ENCODE measurements at regions not wholly inside any gene's neighbourhood (a gene's known extent, or its start where the extent isn't known, plus 50 kb on each side); places are given as distances from the start of the nearest gene placed in this dataset.

DNA sequence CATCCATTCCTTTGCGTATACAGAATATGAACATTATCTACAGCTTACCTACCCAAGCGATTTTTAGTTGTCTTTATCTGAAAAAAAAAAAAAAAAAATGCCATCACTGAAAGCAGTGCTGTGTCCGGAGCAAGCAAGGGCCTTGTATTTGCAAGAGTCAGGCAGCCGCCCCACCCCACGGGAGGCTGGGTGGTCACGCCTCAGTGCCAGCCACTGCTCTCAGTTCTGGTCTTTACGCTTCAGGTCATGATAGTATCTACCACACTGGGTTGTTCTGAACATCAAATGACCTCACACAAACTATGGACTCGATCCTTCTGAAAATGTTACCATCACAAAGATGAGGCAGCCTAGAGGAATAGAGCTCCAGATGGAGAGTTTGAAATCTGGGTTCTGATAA lies 62.7 kb upstream of the HELT start:
- TF ChIP-seq, protein P1, sequence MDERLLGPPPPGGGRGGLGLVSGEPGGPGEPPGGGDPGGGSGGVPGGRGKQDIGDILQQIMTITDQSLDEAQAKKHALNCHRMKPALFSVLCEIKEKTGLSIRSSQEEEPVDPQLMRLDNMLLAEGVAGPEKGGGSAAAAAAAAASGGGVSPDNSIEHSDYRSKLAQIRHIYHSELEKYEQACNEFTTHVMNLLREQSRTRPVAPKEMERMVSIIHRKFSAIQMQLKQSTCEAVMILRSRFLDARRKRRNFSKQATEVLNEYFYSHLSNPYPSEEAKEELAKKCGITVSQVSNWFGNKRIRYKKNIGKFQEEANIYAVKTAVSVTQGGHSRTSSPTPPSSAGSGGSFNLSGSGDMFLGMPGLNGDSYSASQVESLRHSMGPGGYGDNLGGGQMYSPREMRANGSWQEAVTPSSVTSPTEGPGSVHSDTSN (CRISPR knock-in tag; IDR thresholded peaks at IDR 0.05), result no peak
- TF ChIP-seq TCF7L2 (IDR thresholded peaks at IDR 0.05; ENCODE audit: low read depth, low read length), result no peak
- no peak for TF ChIP-seq RAD21 (CRISPR knock-in tag; IDR thresholded peaks at IDR 0.05)
- TF ChIP-seq, protein P2, sequence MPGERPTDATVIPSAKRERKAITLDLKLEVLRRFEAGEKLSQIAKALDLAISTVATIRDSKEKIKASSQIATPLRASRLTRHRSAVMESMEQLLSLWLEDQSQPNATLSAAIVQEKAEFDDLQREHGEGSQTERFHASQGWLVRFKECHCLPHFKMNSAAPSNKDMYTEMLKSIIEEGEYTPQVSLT (CRISPR knock-in tag; IDR thresholded peaks at IDR 0.05; ENCODE audit: borderline replicate concordance, low read depth), result no peak
- TF ChIP-seq STAG1 (CRISPR knock-in tag; IDR thresholded peaks at IDR 0.05), result no peak
- no peak for TF ChIP-seq ZNF660 (CRISPR knock-in tag; IDR thresholded peaks at IDR 0.05; ENCODE audit: borderline replicate concordance, low read depth)
- TF ChIP-seq, protein P3, sequence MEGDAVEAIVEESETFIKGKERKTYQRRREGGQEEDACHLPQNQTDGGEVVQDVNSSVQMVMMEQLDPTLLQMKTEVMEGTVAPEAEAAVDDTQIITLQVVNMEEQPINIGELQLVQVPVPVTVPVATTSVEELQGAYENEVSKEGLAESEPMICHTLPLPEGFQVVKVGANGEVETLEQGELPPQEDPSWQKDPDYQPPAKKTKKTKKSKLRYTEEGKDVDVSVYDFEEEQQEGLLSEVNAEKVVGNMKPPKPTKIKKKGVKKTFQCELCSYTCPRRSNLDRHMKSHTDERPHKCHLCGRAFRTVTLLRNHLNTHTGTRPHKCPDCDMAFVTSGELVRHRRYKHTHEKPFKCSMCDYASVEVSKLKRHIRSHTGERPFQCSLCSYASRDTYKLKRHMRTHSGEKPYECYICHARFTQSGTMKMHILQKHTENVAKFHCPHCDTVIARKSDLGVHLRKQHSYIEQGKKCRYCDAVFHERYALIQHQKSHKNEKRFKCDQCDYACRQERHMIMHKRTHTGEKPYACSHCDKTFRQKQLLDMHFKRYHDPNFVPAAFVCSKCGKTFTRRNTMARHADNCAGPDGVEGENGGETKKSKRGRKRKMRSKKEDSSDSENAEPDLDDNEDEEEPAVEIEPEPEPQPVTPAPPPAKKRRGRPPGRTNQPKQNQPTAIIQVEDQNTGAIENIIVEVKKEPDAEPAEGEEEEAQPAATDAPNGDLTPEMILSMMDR (CRISPR knock-in tag; IDR thresholded peaks at IDR 0.05), result no peak
- no peak for TF ChIP-seq MYC (CRISPR knock-in tag; IDR thresholded peaks at IDR 0.05; ENCODE audit: borderline replicate concordance)

Measured in HepG2 (cell line).